ENCODE measurements at regions not wholly inside any gene's neighbourhood (a gene's known extent, or its start where the extent isn't known, plus 50 kb on each side); places are given as distances from the start of the nearest gene placed in this dataset.

- Mint-ChIP-seq H3K27me3 (ENCODE audit: low read depth, poor library complexity) (no peaks in the 10 kb centered on the region), H3K9me3 (no peaks in the 10 kb centered on the region), H3K4me1 (peaks cover 68% of the 10 kb centered on the region), H3K27ac (peak overlapping the region; percentile 78), H3K4me3 (peak overlapping the region; percentile 51), H3K36me3 (ENCODE audit: low read depth) (no peaks in the 10 kb centered on the region)
- no peak for TF ChIP-seq CTCF (IDR thresholded peaks at IDR 0.05)
- DNase-seq, result no peak
These were observed 544.5 kb upstream of the CDH11 start for GRCh38 chr16:65666132-65666941.

GRCh38 chr16:65665586-65665985 is 543.7 kb upstream of the CDH11 start:
- Mint-ChIP-seq H3K9me3 (no peaks in the 10 kb centered on the region), H3K4me3 (peak overlapping the region; percentile 51), H3K4me1 (peaks cover 75% of the 10 kb centered on the region), H3K36me3 (ENCODE audit: low read depth) (no peaks in the 10 kb centered on the region), H3K27me3 (ENCODE audit: low read depth, poor library complexity) (no peaks in the 10 kb centered on the region), H3K27ac (peak overlapping the region; percentile 3)
- no peak for TF ChIP-seq CTCF (IDR thresholded peaks at IDR 0.05)
- DNase-seq, result no peak

- no peak overlapping the region for H3K4me3 Mint-ChIP-seq
- no peaks in the 10 kb centered on the region for H3K27me3 Mint-ChIP-seq (ENCODE audit: low read depth, poor library complexity)
- no peaks in the 10 kb centered on the region for H3K36me3 Mint-ChIP-seq (ENCODE audit: low read depth)
- H3K4me1 Mint-ChIP-seq, result peaks cover 87% of the 10 kb centered on the region
- H3K27ac Mint-ChIP-seq, result peak overlapping the region; percentile 17
- no peak for DNase-seq
- no peak for TF ChIP-seq CTCF (IDR thresholded peaks at IDR 0.05)
- no peaks in the 10 kb centered on the region for H3K9me3 Mint-ChIP-seq
These were observed 541.9 kb upstream of the CDH11 start for GRCh38 chr16:65663774-65664173.

- no peaks in the 10 kb centered on the region for H3K9me3 Mint-ChIP-seq
- peaks cover 85% of the 10 kb centered on the region for H3K4me1 Mint-ChIP-seq
- no peak for DNase-seq
- H3K27ac Mint-ChIP-seq, result no peak overlapping the region
- no peak for TF ChIP-seq CTCF (IDR thresholded peaks at IDR 0.05)
- H3K4me3 Mint-ChIP-seq, result no peak overlapping the region
- H3K36me3 Mint-ChIP-seq (ENCODE audit: low read depth), result no peaks in the 10 kb centered on the region
- no peaks in the 10 kb centered on the region for H3K27me3 Mint-ChIP-seq (ENCODE audit: low read depth, poor library complexity)
These were observed 540.4 kb upstream of the CDH11 start for GRCh38 chr16:65662256-65662655.

- Mint-ChIP-seq H3K4me3 (no peak overlapping the region), H3K27me3 (ENCODE audit: low read depth, poor library complexity) (no peaks in the 10 kb centered on the region), H3K9me3 (no peaks in the 10 kb centered on the region), H3K27ac (no peak overlapping the region), H3K4me1 (peaks cover 85% of the 10 kb centered on the region), H3K36me3 (ENCODE audit: low read depth) (no peaks in the 10 kb centered on the region)
- no peak for DNase-seq
- no peak for TF ChIP-seq CTCF (IDR thresholded peaks at IDR 0.05)
These were observed 539.7 kb upstream of the CDH11 start for GRCh38 chr16:65661558-65661957.

- H3K4me1 Mint-ChIP-seq, result peaks cover 84% of the 10 kb centered on the region
- no peak for TF ChIP-seq CTCF (IDR thresholded peaks at IDR 0.05)
- no peaks in the 10 kb centered on the region for H3K27me3 Mint-ChIP-seq (ENCODE audit: low read depth, poor library complexity)
- H3K36me3 Mint-ChIP-seq (ENCODE audit: low read depth), result no peaks in the 10 kb centered on the region
- H3K4me3 Mint-ChIP-seq, result no peak overlapping the region
- no peaks in the 10 kb centered on the region for H3K9me3 Mint-ChIP-seq
- DNase-seq, result no peak
- peak overlapping the region; percentile 40 for H3K27ac Mint-ChIP-seq
These were observed 538.5 kb upstream of the CDH11 start for GRCh38 chr16:65660390-65660789.
